Endothelial cell (in vitro differentiated cells): ENCODE measurements at regions not wholly inside any gene's neighbourhood (a gene's known extent, or its start where the extent isn't known, plus 50 kb on each side); places are given as distances from the start of the nearest gene placed in this dataset.

Source experiments
- DNase-seq: peaks from one replicate; pipeline ENCODE4 v3.0.0; 2021; ENCODE audit warnings: low spot score
- H3K27ac Mint-ChIP-seq: one replicate; pipeline ENCODE4 v1.8.0; 2021; ENCODE audit warnings: mixed read lengths, inconsistent platforms; ENCODE audit not compliant: unreplicated experiment
- H3K27me3 Mint-ChIP-seq: one replicate; pipeline ENCODE4 v1.8.0; 2021; ENCODE audit warnings: mild to moderate bottlenecking, moderate library complexity, mixed read lengths, inconsistent platforms; ENCODE audit not compliant: unreplicated experiment
- H3K36me3 Mint-ChIP-seq: one replicate; pipeline ENCODE4 v1.8.0; 2021; ENCODE audit warnings: mild to moderate bottlenecking, low read depth, mixed read lengths, inconsistent platforms; ENCODE audit not compliant: unreplicated experiment
- H3K4me1 Mint-ChIP-seq: one replicate; pipeline ENCODE4 v1.8.0; 2021; ENCODE audit warnings: mild to moderate bottlenecking, mixed read lengths, inconsistent platforms; ENCODE audit not compliant: unreplicated experiment
- H3K4me3 Mint-ChIP-seq: one replicate; pipeline ENCODE4 v1.8.0; 2021; ENCODE audit warnings: mild to moderate bottlenecking, mixed read lengths, inconsistent platforms; ENCODE audit not compliant: unreplicated experiment
- H3K9me3 Mint-ChIP-seq: one replicate; pipeline ENCODE4 v1.8.0; 2021; ENCODE audit warnings: mixed read lengths, inconsistent platforms; ENCODE audit not compliant: unreplicated experiment
- TF ChIP-seq, protein P1 (sequence below): fragments of 200-600 bp; sonication (generic); IDR thresholded peaks from one replicate; pipeline ENCODE4 v1.5.0; 2021; ENCODE audit warnings: antibody characterized with exemption; ENCODE audit not compliant: unreplicated experiment

DNA sequence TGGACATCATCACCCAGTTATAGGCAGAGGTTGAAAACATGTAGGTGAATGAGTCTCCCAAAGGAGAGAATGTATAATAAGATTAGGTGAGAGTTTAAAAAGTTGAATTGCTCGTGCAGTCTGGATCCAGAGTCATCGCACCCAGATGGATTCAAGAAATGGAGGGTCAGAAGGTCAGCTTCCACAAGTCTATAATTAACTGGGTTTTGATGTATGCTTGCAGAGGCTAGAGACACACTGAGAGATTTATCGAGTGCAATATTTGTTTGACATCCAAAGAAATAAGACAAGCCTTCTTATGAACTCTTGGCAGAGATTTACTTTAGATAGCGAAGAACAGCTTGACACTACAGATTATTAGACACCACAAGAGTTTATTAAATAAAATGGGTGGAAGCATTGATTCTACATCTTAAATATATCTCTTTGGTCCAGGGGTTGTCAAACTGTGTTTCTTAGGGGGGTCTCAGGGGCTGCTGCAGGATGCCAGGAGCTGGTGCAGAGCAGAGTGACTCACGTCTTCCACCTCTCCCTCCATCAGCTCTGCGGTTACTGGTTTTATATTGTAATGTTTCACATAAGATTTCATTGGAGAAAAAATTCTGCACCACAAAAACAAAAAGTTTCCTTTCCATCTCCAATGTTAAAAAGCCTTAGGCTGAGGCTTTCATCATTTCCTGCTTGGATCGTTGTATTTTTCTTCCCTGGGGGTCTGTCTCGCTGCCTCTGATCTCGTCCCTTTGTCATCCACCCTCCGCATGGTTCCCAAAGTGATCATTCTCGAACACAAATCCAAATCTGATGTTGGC lies 176.2 kb upstream of the AHI1 start:
- TF ChIP-seq, protein P1, sequence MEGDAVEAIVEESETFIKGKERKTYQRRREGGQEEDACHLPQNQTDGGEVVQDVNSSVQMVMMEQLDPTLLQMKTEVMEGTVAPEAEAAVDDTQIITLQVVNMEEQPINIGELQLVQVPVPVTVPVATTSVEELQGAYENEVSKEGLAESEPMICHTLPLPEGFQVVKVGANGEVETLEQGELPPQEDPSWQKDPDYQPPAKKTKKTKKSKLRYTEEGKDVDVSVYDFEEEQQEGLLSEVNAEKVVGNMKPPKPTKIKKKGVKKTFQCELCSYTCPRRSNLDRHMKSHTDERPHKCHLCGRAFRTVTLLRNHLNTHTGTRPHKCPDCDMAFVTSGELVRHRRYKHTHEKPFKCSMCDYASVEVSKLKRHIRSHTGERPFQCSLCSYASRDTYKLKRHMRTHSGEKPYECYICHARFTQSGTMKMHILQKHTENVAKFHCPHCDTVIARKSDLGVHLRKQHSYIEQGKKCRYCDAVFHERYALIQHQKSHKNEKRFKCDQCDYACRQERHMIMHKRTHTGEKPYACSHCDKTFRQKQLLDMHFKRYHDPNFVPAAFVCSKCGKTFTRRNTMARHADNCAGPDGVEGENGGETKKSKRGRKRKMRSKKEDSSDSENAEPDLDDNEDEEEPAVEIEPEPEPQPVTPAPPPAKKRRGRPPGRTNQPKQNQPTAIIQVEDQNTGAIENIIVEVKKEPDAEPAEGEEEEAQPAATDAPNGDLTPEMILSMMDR = no peak
- Mint-ChIP-seq H3K27me3 (no peaks in the 10 kb centered on the region), H3K4me1 (no peaks in the 10 kb centered on the region), H3K36me3 (no peaks in the 10 kb centered on the region), H3K4me3 (no peak overlapping the region), H3K9me3 (no peaks in the 10 kb centered on the region), H3K27ac (peak overlapping the region; percentile 13)
- no peak for DNase-seq

DNA sequence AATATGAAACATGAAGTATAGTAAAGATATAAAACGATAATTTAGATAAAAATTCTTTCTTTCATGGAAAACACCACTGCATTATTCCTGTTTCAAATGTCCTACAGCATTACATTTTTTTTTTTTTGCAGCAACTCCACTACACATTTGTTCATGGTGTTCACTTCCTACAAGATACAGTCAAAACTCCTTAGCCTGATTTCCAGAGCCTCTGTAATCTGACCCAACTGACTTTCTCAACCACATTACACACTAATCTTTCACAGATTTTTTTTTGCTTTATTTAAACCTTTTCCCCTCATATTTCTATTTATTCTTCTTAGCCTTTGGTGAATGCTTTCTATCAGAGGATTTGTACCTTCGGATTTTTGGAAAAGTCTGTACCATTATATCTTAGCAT lies 176.5 kb upstream of the PDE7B start:
- Mint-ChIP-seq H3K27ac (no peak overlapping the region), H3K9me3 (no peaks in the 10 kb centered on the region), H3K4me3 (no peak overlapping the region), H3K4me1 (no peaks in the 10 kb centered on the region), H3K27me3 (no peaks in the 10 kb centered on the region), H3K36me3 (no peaks in the 10 kb centered on the region)
- DNase-seq = no peak
- TF ChIP-seq, protein P1 = no peak

DNA sequence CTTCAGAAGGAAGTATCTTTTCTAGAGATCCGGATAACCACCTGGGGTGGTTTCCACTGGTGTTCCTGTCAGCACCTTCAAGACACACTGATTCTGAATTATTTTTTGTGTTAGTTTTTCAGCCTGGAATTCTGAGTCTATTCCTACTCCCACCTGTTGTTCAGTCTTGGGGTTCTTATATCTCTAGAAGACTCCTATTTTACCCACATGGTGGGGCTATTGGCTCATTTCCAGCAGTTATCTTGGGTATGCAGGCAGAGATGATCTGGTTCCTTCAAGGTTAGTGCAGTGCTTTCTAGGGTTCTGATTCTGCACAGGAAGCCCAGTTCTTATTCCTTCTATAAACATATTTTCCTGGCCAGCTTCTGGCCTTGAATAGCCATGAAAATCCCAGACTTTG lies 175.6 kb upstream of the PDE7B start:
- no peak overlapping the region for H3K4me3 Mint-ChIP-seq
- H3K9me3 Mint-ChIP-seq = no peaks in the 10 kb centered on the region
- no peak overlapping the region for H3K27ac Mint-ChIP-seq
- H3K27me3 Mint-ChIP-seq = no peaks in the 10 kb centered on the region
- TF ChIP-seq, protein P1 = peak; percentile 46
- DNase-seq = peak; percentile 59
- H3K4me1 Mint-ChIP-seq = no peaks in the 10 kb centered on the region
- H3K36me3 Mint-ChIP-seq = no peaks in the 10 kb centered on the region

DNA sequence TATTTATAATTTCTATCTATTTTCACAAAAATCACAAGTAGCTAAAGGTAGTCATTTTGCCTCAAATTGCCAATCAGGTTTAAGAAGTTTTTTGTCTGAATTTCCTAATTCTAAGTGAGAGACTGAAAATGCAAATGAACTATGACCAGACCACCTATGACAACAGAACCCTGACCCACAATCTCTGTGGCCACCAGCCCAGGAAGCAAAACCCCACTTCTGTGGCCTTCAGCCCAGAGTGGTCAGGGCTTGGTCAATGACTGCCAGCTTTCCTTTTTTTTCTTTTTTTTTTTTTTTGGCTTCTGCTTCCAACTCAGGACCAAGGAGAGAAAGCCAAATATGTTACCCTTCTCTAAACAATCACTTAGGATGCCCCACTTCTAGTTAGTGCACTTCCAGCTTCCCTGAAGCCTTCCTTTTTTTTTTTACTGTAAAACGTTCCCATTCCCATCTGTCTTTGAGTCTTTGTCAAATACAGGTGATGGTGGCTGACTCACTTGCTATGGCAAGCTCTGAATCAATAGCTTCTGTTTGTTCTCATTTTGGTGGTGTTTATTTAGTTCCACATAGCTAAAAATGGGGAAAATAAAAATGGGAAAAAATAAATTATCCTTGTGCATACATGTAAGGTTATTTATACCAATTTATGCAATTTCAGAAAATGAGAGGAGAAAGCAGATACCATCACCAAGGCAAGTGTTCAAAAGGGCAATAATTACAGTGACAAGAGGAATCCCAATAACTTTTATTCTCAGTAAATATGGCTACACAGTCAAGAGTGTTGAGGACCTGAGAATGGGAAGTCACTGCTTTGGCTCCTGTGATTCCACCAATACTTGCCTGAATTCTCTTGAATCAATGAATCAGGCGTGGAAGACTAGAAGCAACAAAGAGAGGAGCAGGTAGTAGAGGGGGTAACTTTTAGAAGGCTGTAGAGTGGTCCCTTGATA lies 170.3 kb upstream of the PDE7B start:
- Mint-ChIP-seq H3K9me3 (no peaks in the 10 kb centered on the region), H3K4me3 (no peak overlapping the region), H3K27me3 (no peaks in the 10 kb centered on the region), H3K4me1 (no peaks in the 10 kb centered on the region), H3K36me3 (no peaks in the 10 kb centered on the region), H3K27ac (no peak overlapping the region)
- no peak for DNase-seq
- TF ChIP-seq, protein P1 = no peak
